GM23338 (cell line): ENCODE measurements at regions not wholly inside any gene's neighbourhood (a gene's known extent, or its start where the extent isn't known, plus 50 kb on each side); places are given as distances from the start of the nearest gene placed in this dataset.

Experiments used
- ATAC-seq: fragments of 200-7000 bp; cut with Tn5 transposase; 3 replicates; pipeline ENCODE4 v1.9.1; 2020
- DNase-seq: peaks from one replicate; pipeline ENCODE4 v3.0.0-alpha.2; 2015; ENCODE audit warnings: low spot score
- H2AFZ ChIP-seq: fragments of 200-600 bp; sonication (generic); 2 replicates; pipeline ENCODE4 v1.8.0; 2016; ENCODE audit warnings: antibody characterized with exemption, mild to moderate bottlenecking, moderate library complexity
- H3F3A ChIP-seq: fragments of 200-600 bp; sonication (generic); replicated peaks from 2 replicates; pipeline ENCODE4 v1.8.0; 2017; ENCODE audit warnings: antibody characterized with exemption, mixed run types, low read depth
- H3K27ac ChIP-seq: fragments of 200-600 bp; sonication (generic); 2 replicates; pipeline ENCODE4 v1.6.1; 2016; ENCODE audit warnings: low read depth
- H3K27me3 ChIP-seq: fragments of 200-600 bp; sonication (generic); 2 replicates; pipeline ENCODE4 v1.8.0; 2016; ENCODE audit warnings: mild to moderate bottlenecking, mixed run types, moderate library complexity; ENCODE audit not compliant: insufficient read depth
- H3K36me3 ChIP-seq: fragments of 200-600 bp; sonication (generic); 2 replicates; pipeline ENCODE4 v1.8.0; 2016; ENCODE audit warnings: mild to moderate bottlenecking; ENCODE audit not compliant: insufficient read depth
- H3K4me1 ChIP-seq: fragments of 200-600 bp; sonication (generic); 2 replicates; pipeline ENCODE4 v1.8.0; 2016; ENCODE audit warnings: mild to moderate bottlenecking, moderate library complexity; ENCODE audit not compliant: insufficient read depth
- H3K4me2 ChIP-seq: fragments of 200-600 bp; sonication (generic); 2 replicates; pipeline ENCODE4 v1.7.1; 2017; ENCODE audit warnings: mixed run types
- H3K4me3 ChIP-seq: fragments of 200-600 bp; sonication (generic); 2 replicates; pipeline ENCODE4 v1.6.1; 2016; ENCODE audit warnings: mixed run types
- H3K79me2 ChIP-seq: fragments of 200-600 bp; sonication (generic); replicated peaks from 2 replicates; pipeline ENCODE4 v1.8.0; 2017; ENCODE audit warnings: mild to moderate bottlenecking; ENCODE audit not compliant: insufficient read depth
- H3K9me2 ChIP-seq: fragments of 200-600 bp; sonication (generic); 2 replicates; pipeline ENCODE4 v1.8.0; 2017; ENCODE audit not compliant: insufficient read depth
- H4K20me1 ChIP-seq: fragments of 200-600 bp; sonication (generic); replicated peaks from 2 replicates; pipeline ENCODE4 v1.8.0; 2017; ENCODE audit warnings: mild to moderate bottlenecking; ENCODE audit not compliant: insufficient read depth
- H3K27ac Mint-ChIP-seq: 2 replicates; pipeline ENCODE4 v1.8.0; 2020; ENCODE audit warnings: inconsistent platforms, mild to moderate bottlenecking, moderate library complexity, mixed read lengths
- H3K27me3 Mint-ChIP-seq: 3 replicates; pipeline ENCODE4 v1.8.0; 2022; ENCODE audit warnings: low read depth, mild to moderate bottlenecking, moderate library complexity, mixed read lengths, inconsistent platforms; ENCODE audit not compliant: insufficient read depth, poor library complexity
- H3K36me3 Mint-ChIP-seq: 3 replicates; pipeline ENCODE4 v1.8.0; 2021; ENCODE audit warnings: low read depth, mild to moderate bottlenecking, inconsistent platforms, moderate library complexity, mixed read lengths
- H3K4me1 Mint-ChIP-seq: 3 replicates; pipeline ENCODE4 v1.8.0; 2020; ENCODE audit warnings: mild to moderate bottlenecking, inconsistent platforms, mixed read lengths
- H3K4me3 Mint-ChIP-seq: 3 replicates; pipeline ENCODE4 v1.8.0; 2021; ENCODE audit warnings: moderate library complexity, mild to moderate bottlenecking, inconsistent platforms, mixed read lengths
- H3K9me3 Mint-ChIP-seq: 3 replicates; pipeline ENCODE4 v1.8.0; 2020; ENCODE audit warnings: moderate library complexity, mild to moderate bottlenecking, inconsistent platforms, mixed read lengths
- EZH2 ChIP-seq: fragments of 200-600 bp; sonication (generic); IDR thresholded peaks from one replicate; pipeline ENCODE4 v1.8.0; 2017; ENCODE audit warnings: antibody characterized with exemption, mild to moderate bottlenecking, low read depth; ENCODE audit not compliant: unreplicated experiment
- EZH2phosphoT487 ChIP-seq: fragments of 200-600 bp; sonication (generic); IDR thresholded peaks from one replicate; pipeline ENCODE4 v1.8.1; 2018; ENCODE audit warnings: antibody characterized with exemption; ENCODE audit not compliant: unreplicated experiment
- JUNB ChIP-seq: IDR thresholded peaks from one replicate; pipeline ENCODE4 v1.6.1; 2016; ENCODE audit warnings: antibody characterized with exemption; ENCODE audit not compliant: unreplicated experiment
- POLR2AphosphoS5 ChIP-seq: IDR thresholded peaks from 2 replicates; pipeline ENCODE4 v1.6.1; 2016; ENCODE audit warnings: antibody characterized with exemption, low read depth
- REST ChIP-seq: IDR thresholded peaks from one replicate; pipeline ENCODE4 v1.6.1; 2018; ENCODE audit warnings: antibody characterized with exemption; ENCODE audit not compliant: unreplicated experiment
- STAT1 ChIP-seq: IDR thresholded peaks from one replicate; pipeline ENCODE4 v1.6.1; 2016; ENCODE audit warnings: antibody characterized with exemption; ENCODE audit not compliant: unreplicated experiment
- ZNF331 ChIP-seq: fragments of 250-450 bp; sonication (Bioruptor Pico); IDR thresholded peaks from 2 replicates; pipeline ENCODE4 v1.5.0; 2020; ENCODE audit warnings: low read depth, mild to moderate bottlenecking, moderate library complexity
- ZNF462 ChIP-seq: fragments of 250-450 bp; sonication (Bioruptor Pico); IDR thresholded peaks from 2 replicates; pipeline ENCODE4 v1.5.0; 2020; ENCODE audit warnings: mild to moderate bottlenecking, moderate library complexity
- TF ChIP-seq, protein P1 (sequence below): IDR thresholded peaks from 2 replicates; pipeline ENCODE4 v1.6.1; 2016; ENCODE audit warnings: antibody characterized with exemption

DNA sequence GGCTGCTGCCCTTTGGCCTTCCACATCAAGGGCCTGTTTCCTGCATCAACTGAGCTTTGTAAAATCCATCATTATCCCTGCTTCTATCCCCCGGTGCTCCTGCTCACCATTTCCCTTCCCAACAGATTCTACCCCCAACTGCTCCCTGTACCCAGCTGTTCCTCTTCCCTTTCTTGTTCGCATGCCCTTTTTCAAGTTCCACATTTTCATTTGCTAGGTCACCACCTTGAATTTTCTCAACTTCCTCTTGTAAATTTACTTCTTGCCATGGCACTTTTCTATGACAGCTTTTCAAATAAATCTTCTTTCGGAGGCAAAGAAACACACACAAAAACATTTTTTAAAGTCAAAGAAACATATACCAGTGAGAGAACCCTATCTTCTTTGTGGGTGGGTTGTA is 330.5 kb upstream of the ADGRL2 start:
- H3K4me2 ChIP-seq: no peak overlapping the region
- Mint-ChIP-seq H3K27ac (no peak overlapping the region), H3K36me3 (no peaks in the 10 kb centered on the region), H3K27me3 (no peaks in the 10 kb centered on the region), H3K9me3 (no peaks in the 10 kb centered on the region), H3K4me3 (no peak overlapping the region), H3K4me1 (peaks cover 11% of the 10 kb centered on the region)
- no peaks in the 10 kb centered on the region for H3K79me2 ChIP-seq
- no peak overlapping the region for H3K4me3 ChIP-seq
- no peak overlapping the region for H2AFZ ChIP-seq
- H3F3A ChIP-seq: no peaks in the 10 kb centered on the region
- H3K36me3 ChIP-seq: no peaks in the 10 kb centered on the region
- no peaks in the 10 kb centered on the region for H4K20me1 ChIP-seq
- TF ChIP-seq EZH2phosphoT487: no peak
- TF ChIP-seq REST: no peak
- TF ChIP-seq, protein P1, sequence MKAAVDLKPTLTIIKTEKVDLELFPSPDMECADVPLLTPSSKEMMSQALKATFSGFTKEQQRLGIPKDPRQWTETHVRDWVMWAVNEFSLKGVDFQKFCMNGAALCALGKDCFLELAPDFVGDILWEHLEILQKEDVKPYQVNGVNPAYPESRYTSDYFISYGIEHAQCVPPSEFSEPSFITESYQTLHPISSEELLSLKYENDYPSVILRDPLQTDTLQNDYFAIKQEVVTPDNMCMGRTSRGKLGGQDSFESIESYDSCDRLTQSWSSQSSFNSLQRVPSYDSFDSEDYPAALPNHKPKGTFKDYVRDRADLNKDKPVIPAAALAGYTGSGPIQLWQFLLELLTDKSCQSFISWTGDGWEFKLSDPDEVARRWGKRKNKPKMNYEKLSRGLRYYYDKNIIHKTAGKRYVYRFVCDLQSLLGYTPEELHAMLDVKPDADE: no peak
- no peak for TF ChIP-seq EZH2
- TF ChIP-seq JUNB: no peak
- no peaks in the 10 kb centered on the region for H3K9me2 ChIP-seq
- DNase-seq (no peak), ATAC-seq (no peak)
- no peaks in the 10 kb centered on the region for H3K27me3 ChIP-seq
- H3K27ac ChIP-seq: no peak overlapping the region
- peaks cover 10% of the 10 kb centered on the region for H3K4me1 ChIP-seq

GRCh38 chr1:81467383-81467782 is 333.4 kb upstream of the ADGRL2 start:
- H3K9me3 Mint-ChIP-seq: no peaks in the 10 kb centered on the region
- Histone ChIP-seq H3K36me3 (no peaks in the 10 kb centered on the region), H3K9me2 (no peaks in the 10 kb centered on the region), H3K4me1 (peaks cover 17% of the 10 kb centered on the region), H3K4me2 (no peak overlapping the region), H3K27ac (no peak overlapping the region), H3F3A (no peaks in the 10 kb centered on the region), H2AFZ (peak overlapping the region; percentile 80; the same call in 1 of the 2 replicates), H4K20me1 (no peaks in the 10 kb centered on the region), H3K27me3 (no peaks in the 10 kb centered on the region), H3K79me2 (no peaks in the 10 kb centered on the region), H3K4me3 (no peak overlapping the region)
- ATAC-seq (no peak), DNase-seq (no peak)
- peaks cover 1% of the 10 kb centered on the region for H3K27me3 Mint-ChIP-seq
- H3K4me3 Mint-ChIP-seq: no peak overlapping the region
- H3K27ac Mint-ChIP-seq: peak overlapping the region; percentile 65
- H3K4me1 Mint-ChIP-seq: peaks cover 20% of the 10 kb centered on the region
- H3K36me3 Mint-ChIP-seq: no peaks in the 10 kb centered on the region
- TF ChIP-seq, protein P1: no peak
- no peak for TF ChIP-seq ZNF331 (CRISPR knock-in tag)
- TF ChIP-seq ZNF462 (CRISPR knock-in tag): no peak
- no peak for TF ChIP-seq STAT1
- TF ChIP-seq EZH2: no peak
- no peak for TF ChIP-seq POLR2AphosphoS5
